Peyer's patch (tissue), 4 donors: ENCODE measurements at regions not wholly inside any gene's neighbourhood (a gene's known extent, or its start where the extent isn't known, plus 50 kb on each side); places are given as distances from the start of the nearest gene placed in this dataset.

Experiments used
- POLR2A ChIP-seq, 2 donors: fragments of 450-650 bp; IDR thresholded peaks; one replicate each; pipeline ENCODE4 v1.5.1; 2017; ENCODE audit warnings: antibody characterized with exemption in 2 of 2, mild to moderate bottlenecking in 2 of 2, moderate library complexity in 2 of 2
- TF ChIP-seq, protein P1 (sequence below), 6 experiments: fragments of 450-650 bp in 4 of 6; fragments of 200-600 bp in 2 of 6; sonication (generic) in 1 of 6; IDR thresholded peaks; one replicate each; pipeline ENCODE4 v1.5.1; 2017 to 2019; ENCODE audit warnings: antibody characterized with exemption in 6 of 6, mild to moderate bottlenecking in 3 of 6, moderate library complexity in 1 of 6

DNA sequence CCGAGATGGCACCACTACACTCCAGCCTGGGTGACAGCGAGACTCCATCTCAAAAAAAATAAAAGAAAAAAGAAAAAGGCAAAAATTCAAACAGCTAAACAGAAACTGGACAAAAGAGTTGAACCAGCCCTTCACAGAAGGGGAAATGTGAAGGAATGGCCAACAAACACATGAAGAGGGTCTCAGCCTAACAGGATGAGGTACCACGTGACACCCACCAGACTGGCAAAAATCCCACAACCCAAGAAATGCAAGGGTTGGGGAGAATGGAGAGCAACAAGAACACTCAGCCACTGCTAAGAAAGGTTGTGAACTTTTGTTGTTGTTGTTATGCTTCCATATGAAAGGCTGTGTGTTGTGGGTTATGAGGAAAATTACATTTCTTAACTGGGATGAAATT, 357.7 kb downstream of the PREX1 start:
- no peak for TF ChIP-seq POLR2A (IDR thresholded peaks at IDR 0.05)
- TF ChIP-seq, protein P1, sequence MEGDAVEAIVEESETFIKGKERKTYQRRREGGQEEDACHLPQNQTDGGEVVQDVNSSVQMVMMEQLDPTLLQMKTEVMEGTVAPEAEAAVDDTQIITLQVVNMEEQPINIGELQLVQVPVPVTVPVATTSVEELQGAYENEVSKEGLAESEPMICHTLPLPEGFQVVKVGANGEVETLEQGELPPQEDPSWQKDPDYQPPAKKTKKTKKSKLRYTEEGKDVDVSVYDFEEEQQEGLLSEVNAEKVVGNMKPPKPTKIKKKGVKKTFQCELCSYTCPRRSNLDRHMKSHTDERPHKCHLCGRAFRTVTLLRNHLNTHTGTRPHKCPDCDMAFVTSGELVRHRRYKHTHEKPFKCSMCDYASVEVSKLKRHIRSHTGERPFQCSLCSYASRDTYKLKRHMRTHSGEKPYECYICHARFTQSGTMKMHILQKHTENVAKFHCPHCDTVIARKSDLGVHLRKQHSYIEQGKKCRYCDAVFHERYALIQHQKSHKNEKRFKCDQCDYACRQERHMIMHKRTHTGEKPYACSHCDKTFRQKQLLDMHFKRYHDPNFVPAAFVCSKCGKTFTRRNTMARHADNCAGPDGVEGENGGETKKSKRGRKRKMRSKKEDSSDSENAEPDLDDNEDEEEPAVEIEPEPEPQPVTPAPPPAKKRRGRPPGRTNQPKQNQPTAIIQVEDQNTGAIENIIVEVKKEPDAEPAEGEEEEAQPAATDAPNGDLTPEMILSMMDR (IDR thresholded peaks at IDR 0.05) = no peak
